C4-2B (cell line): ENCODE measurements at regions not wholly inside any gene's neighbourhood (a gene's known extent, or its start where the extent isn't known, plus 50 kb on each side); places are given as distances from the start of the nearest gene placed in this dataset.

Experiments used
- H3K27ac ChIP-seq: fragments of 450-650 bp; 2 replicates; pipeline ENCODE4 v1.5.1; 2017
- ZFX ChIP-seq: fragments of 450-650 bp; IDR thresholded peaks from 2 replicates; pipeline ENCODE4 v1.6.1; 2017
- TF ChIP-seq, protein P1 (sequence below): fragments of 450-650 bp; conservative IDR thresholded peaks from 2 replicates; pipeline ENCODE4 v1.5.1; 2017; ENCODE audit warnings: mild to moderate bottlenecking

DNA sequence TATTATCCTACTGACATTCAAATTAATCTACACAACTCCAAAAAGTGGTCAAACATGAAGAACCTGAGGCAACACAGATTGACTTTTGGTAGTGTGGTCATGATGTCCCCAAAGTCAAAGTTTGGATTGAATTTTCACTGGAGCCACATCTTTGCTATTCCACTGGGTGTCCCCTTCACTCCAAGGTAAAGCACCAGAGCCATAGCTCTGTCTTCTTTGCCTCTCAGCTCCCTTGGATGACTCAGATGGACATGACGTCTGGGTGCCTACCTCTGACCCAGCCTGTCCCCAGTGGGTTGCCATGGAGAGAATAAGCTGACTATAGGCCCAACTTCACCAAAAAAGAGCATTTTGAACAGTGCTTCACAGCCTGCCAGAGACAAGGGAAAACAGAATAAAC is 57.4 kb upstream of the ARHGAP42 start:
- no peak overlapping the region for H3K27ac ChIP-seq
- TF ChIP-seq, protein P1, sequence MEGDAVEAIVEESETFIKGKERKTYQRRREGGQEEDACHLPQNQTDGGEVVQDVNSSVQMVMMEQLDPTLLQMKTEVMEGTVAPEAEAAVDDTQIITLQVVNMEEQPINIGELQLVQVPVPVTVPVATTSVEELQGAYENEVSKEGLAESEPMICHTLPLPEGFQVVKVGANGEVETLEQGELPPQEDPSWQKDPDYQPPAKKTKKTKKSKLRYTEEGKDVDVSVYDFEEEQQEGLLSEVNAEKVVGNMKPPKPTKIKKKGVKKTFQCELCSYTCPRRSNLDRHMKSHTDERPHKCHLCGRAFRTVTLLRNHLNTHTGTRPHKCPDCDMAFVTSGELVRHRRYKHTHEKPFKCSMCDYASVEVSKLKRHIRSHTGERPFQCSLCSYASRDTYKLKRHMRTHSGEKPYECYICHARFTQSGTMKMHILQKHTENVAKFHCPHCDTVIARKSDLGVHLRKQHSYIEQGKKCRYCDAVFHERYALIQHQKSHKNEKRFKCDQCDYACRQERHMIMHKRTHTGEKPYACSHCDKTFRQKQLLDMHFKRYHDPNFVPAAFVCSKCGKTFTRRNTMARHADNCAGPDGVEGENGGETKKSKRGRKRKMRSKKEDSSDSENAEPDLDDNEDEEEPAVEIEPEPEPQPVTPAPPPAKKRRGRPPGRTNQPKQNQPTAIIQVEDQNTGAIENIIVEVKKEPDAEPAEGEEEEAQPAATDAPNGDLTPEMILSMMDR = no peak
- no peak for TF ChIP-seq ZFX

DNA sequence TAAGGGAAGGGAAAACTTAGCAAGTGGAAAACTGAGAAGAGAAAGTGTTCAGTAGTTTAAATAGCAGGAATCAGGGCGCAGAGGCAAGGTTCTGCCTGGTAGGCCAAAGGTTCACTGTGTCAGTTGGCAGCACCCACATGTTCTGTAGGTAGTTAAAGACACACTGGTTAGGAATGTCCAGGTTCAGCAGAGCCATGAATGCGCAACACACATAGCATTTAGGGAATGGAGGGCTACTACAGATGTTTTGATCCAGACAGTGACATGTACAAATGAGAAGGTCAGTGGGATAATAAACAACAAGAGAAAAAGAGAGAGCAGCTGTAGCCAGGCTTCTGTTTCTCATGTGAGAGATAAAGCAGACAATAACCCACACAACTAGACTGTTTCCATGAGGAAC is 56.2 kb upstream of the ARHGAP42 start:
- TF ChIP-seq ZFX = no peak
- TF ChIP-seq, protein P1 = no peak
- H3K27ac ChIP-seq = no peak overlapping the region

DNA sequence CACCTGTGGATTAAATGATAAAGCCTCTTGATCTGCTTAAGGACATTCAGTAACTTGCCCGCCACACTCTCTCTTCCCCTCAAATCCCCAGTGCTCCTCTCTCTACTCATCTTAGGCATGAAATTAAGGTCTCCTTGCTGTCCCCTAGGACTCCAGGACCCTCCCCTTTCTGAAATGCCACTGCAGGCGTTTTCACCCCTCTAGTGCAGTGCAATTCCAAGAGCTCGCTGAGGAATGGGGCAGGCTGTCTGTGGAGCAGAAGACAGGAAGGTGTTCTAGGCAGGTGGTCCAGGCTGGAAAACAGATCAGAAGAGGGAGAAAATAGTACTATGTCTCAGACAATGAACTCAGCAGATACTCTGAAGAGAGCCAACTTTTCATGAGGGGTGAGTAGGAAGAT is 55.8 kb upstream of the ARHGAP42 start:
- TF ChIP-seq, protein P1 = no peak
- TF ChIP-seq ZFX = no peak
- no peak overlapping the region for H3K27ac ChIP-seq

DNA sequence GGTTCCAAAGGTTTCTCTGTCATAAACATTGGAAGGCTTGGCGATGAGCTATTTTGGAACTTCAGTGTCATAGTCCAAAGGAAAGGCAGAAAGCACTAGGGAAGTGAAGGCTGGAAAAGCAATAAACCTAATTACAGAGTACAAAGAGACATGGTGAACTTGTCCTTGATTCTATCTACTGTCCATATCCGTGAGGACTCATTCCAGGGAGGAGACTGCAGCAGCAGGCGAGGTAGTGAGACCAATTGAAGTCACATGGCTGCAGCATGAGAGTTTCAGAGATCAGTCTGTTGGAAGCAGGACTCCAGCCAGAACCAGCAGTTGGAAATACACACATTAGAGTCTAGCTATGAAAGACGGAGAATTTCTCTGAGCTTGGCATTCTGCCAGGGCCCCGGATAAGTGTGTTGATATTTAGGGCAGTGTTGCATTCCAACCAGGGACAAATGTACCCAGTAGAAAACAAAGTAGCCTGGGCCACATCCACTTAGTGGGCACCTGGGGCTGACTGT is 54.1 kb upstream of the ARHGAP42 start:
- TF ChIP-seq ZFX = no peak
- TF ChIP-seq, protein P1 = no peak
- H3K27ac ChIP-seq = peak overlapping the region; percentile 68

DNA sequence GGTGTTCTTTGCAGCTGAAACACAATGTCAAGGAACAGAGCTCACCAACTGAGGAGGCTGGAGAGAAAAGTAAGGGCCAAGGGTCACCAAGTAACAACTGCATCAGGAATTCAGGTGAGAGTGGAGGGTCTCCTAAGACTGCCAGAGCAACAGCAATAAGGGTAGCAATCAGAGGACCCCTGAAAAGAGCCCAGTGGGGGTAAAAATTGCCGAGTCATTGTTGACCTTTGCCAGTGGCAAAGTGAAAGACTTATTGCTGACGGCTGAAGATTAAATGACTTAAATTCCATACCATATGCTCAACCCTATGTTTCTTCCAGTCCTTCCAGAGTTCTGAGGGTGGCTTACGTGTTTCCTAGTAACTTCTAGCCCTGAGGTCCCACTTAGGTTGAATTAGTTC is 51.9 kb upstream of the ARHGAP42 start:
- TF ChIP-seq ZFX = no peak
- TF ChIP-seq, protein P1 = no peak
- no peak overlapping the region; the same call in 1 of the 2 replicates for H3K27ac ChIP-seq

DNA sequence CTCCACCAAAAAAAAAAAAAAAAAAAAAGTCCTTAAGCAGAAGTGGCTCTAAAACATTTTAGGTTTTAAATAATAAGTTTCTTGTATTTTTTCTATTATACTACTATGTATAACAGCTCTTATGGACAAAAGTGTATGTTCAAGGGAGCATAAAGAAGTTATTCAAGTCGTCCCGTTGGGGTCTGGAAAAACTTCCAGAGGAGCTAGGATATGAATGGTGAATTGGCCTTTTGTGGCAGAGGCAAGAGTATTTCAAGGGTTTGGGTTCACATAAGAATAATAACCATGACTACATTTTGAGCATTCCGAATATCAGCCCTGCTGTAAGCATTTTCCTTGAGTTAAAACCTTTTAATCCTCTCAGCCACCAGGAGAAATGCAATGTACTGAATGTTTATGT is 50.6 kb upstream of the ARHGAP42 start:
- TF ChIP-seq, protein P1 = no peak
- no peak overlapping the region for H3K27ac ChIP-seq
